GM12878 (cell line): ENCODE measurements at regions not wholly inside any gene's neighbourhood (a gene's known extent, or its start where the extent isn't known, plus 50 kb on each side); places are given as distances from the start of the nearest gene placed in this dataset.

Source experiments
- BCL3 ChIP-seq: IDR thresholded peaks from 2 replicates; pipeline ENCODE4 v1.6.1; 2011; ENCODE audit warnings: borderline replicate concordance, low read depth, mild to moderate bottlenecking, moderate library complexity, low read length; ENCODE audit not compliant: insufficient read depth, poor library complexity, severe bottlenecking
- ELK1 ChIP-seq: IDR thresholded peaks from 2 replicates; pipeline ENCODE4 v1.6.1; 2012; ENCODE audit warnings: low read depth, low read length, improper control_type of control experiment
- FOXK2 ChIP-seq: fragments of 450-650 bp; IDR thresholded peaks from 2 replicates; pipeline ENCODE4 v1.6.1; 2017; ENCODE audit warnings: mild to moderate bottlenecking, moderate library complexity
- HDAC6 ChIP-seq: fragments of 200-600 bp; sonication (generic); IDR thresholded peaks from one replicate; pipeline ENCODE4 v1.8.0; 2017; ENCODE audit warnings: antibody characterized with exemption; ENCODE audit not compliant: unreplicated experiment
- HSF1 ChIP-seq: fragments of 150-350 bp; IDR thresholded peaks from 2 replicates; pipeline ENCODE4 v1.6.1; 2014; ENCODE audit warnings: mild to moderate bottlenecking, low read depth, low read length
- MTA3 ChIP-seq: IDR thresholded peaks from 2 replicates; pipeline ENCODE4 v1.6.1; 2012; ENCODE audit warnings: low read length, inconsistent platforms, borderline replicate concordance
- MYB ChIP-seq: fragments of 150-350 bp; IDR thresholded peaks from 2 replicates; pipeline ENCODE4 v1.6.1; 2014; ENCODE audit warnings: mild to moderate bottlenecking, low read depth, low read length, borderline replicate concordance
- POLR2AphosphoS2 ChIP-seq: IDR thresholded peaks from 2 replicates; pipeline ENCODE4 v1.6.1; 2011; ENCODE audit warnings: low read depth, mild to moderate bottlenecking, low read length, improper control_type of control experiment, moderate library complexity
- RCOR1 ChIP-seq: conservative IDR thresholded peaks from 2 replicates; pipeline ENCODE4 v1.6.1; 2012; ENCODE audit warnings: low read depth, low read length, improper control_type of control experiment
- SUPT20H ChIP-seq: IDR thresholded peaks from 2 replicates; pipeline ENCODE4 v1.6.1; 2011; ENCODE audit warnings: low read depth, mild to moderate bottlenecking, low read length, moderate library complexity, borderline replicate concordance; ENCODE audit not compliant: control insufficient read depth
- YY1 ChIP-seq: IDR thresholded peaks from 2 replicates; pipeline ENCODE4 v1.6.1; 2011; ENCODE audit warnings: low read depth, mild to moderate bottlenecking, low read length
- ZNF207 ChIP-seq: fragments of 450-650 bp; IDR thresholded peaks from 2 replicates; pipeline ENCODE4 v1.6.1; 2014; ENCODE audit warnings: antibody characterized with exemption, mild to moderate bottlenecking, borderline replicate concordance
- ZZZ3 ChIP-seq: IDR thresholded peaks from 2 replicates; pipeline ENCODE4 v1.6.1; 2011; ENCODE audit warnings: low read depth; ENCODE audit not compliant: control insufficient read depth, insufficient read length

- TF ChIP-seq ZNF207 (no peak), MTA3 (no peak), HDAC6 (no peak), YY1 (no peak), FOXK2 (no peak), HSF1 (no peak), BCL3 (no peak), ZZZ3 (no peak), MYB (no peak), SUPT20H (no peak), ELK1 (no peak), RCOR1 (no peak), POLR2AphosphoS2 (no peak)
Measured at GRCh38 chr19:46928951-46929350, 68.2 kb downstream of the ARHGAP35 start (continued).
